DOHH2 (cell line): ENCODE measurements at regions not wholly inside any gene's neighbourhood (a gene's known extent, or its start where the extent isn't known, plus 50 kb on each side); places are given as distances from the start of the nearest gene placed in this dataset.

ENCODE experiments used
- EZH2phosphoT487 ChIP-seq: fragments of 200-600 bp; sonication (generic); IDR thresholded peaks from 2 replicates; pipeline ENCODE4 v1.6.1; 2017; ENCODE audit warnings: borderline replicate concordance, mild to moderate bottlenecking, antibody characterized with exemption, low read length, moderate library complexity, mixed read lengths
- TF ChIP-seq, protein P1 (sequence below): fragments of 200-600 bp; sonication (generic); IDR thresholded peaks from one replicate; pipeline ENCODE4 v1.5.1; 2014; ENCODE audit warnings: antibody characterized with exemption, mild to moderate bottlenecking, low read depth, low read length; ENCODE audit not compliant: poor library complexity, severe bottlenecking

DNA sequence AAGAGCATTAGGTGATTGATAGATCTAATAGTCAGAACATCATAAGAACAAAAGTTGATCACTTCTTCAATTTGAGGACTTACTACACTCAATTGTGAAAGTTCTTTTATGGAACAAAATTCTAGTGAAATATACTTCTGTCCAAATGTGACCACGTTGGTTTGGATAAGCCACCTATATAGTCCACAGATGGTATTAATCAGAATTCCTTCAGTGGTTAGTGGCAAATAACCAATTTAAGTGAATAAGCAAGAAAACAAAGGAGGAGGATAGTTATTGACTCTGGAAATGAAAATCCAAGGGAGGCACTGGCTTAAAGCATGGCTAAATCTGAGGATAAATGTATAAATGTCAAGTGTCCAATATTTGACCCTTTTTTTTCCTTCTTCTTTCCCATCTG, 268.5 kb upstream of the MARCKS start:
- TF ChIP-seq, protein P1, sequence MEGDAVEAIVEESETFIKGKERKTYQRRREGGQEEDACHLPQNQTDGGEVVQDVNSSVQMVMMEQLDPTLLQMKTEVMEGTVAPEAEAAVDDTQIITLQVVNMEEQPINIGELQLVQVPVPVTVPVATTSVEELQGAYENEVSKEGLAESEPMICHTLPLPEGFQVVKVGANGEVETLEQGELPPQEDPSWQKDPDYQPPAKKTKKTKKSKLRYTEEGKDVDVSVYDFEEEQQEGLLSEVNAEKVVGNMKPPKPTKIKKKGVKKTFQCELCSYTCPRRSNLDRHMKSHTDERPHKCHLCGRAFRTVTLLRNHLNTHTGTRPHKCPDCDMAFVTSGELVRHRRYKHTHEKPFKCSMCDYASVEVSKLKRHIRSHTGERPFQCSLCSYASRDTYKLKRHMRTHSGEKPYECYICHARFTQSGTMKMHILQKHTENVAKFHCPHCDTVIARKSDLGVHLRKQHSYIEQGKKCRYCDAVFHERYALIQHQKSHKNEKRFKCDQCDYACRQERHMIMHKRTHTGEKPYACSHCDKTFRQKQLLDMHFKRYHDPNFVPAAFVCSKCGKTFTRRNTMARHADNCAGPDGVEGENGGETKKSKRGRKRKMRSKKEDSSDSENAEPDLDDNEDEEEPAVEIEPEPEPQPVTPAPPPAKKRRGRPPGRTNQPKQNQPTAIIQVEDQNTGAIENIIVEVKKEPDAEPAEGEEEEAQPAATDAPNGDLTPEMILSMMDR, result no peak
- TF ChIP-seq EZH2phosphoT487, result no peak
